Tibial artery (tissue), 4 donors: ENCODE measurements at regions not wholly inside any gene's neighbourhood (a gene's known extent, or its start where the extent isn't known, plus 50 kb on each side); places are given as distances from the start of the nearest gene placed in this dataset.
"Not testable (repeated sequence)": the region's sequence is repeated elsewhere in the genome, so short reads cannot be mapped to it uniquely, and the experiment has no call there.

Source experiments
- DNase-seq, 2 donors: peaks; one replicate each; pipeline ENCODE4 v3.0.0-alpha.2; 2019
- H3K27ac ChIP-seq, 2 donors: fragments of 200-600 bp; sonication (generic) in 1 of 2; 1 replicate in 1 of 2; 2 replicates in 1 of 2; pipeline ENCODE4 v1.5.1; 2018 to 2019; ENCODE audit warnings: mild to moderate bottlenecking in 1 of 2
- H3K27me3 ChIP-seq, 2 donors: fragments of 200-600 bp; sonication (generic) in 1 of 2; one replicate each; pipeline versions ENCODE4 v1.5.1 to v1.6.0; 2016 to 2019
- H3K36me3 ChIP-seq, 3 donors: fragments of 200-600 bp; sonication (generic) in 2 of 3; one replicate each; pipeline ENCODE4 v1.5.1; 2016 to 2019; ENCODE audit warnings: mild to moderate bottlenecking in 2 of 3
- H3K4me1 ChIP-seq, 4 donors: fragments of 200-600 bp; sonication (generic) in 2 of 4; 1 replicate in 3 of 4; 2 replicates in 1 of 4; pipeline ENCODE4 v1.5.1; 2016 to 2019
- H3K4me3 ChIP-seq, 2 donors: fragments of 200-600 bp; sonication (generic) in 1 of 2; 1 replicate in 1 of 2; 2 replicates in 1 of 2; pipeline ENCODE4 v1.5.1; 2018 to 2019; ENCODE audit warnings: mild to moderate bottlenecking in 2 of 2
- H3K9me3 ChIP-seq, 3 donors: fragments of 200-600 bp; sonication (generic) in 1 of 3; one replicate each; pipeline ENCODE4 v1.5.1; 2016 to 2019
- intact Hi-C: fragments of 100-400 bp; cut with DNase I; formaldehyde crosslinking; loops from one replicate; pipeline ENCODE4 v1.15.0; 2023; ENCODE audit warnings: low total_unique reads
- TF ChIP-seq, protein P1 (sequence below), 2 experiments: fragments of 200-600 bp in 1 of 2; fragments of 450-650 bp in 1 of 2; IDR thresholded peaks; one replicate each; pipeline ENCODE4 v1.5.1; 2017 to 2019; ENCODE audit warnings: antibody characterized with exemption in 2 of 2, mild to moderate bottlenecking in 1 of 2, moderate library complexity in 1 of 2

DNA sequence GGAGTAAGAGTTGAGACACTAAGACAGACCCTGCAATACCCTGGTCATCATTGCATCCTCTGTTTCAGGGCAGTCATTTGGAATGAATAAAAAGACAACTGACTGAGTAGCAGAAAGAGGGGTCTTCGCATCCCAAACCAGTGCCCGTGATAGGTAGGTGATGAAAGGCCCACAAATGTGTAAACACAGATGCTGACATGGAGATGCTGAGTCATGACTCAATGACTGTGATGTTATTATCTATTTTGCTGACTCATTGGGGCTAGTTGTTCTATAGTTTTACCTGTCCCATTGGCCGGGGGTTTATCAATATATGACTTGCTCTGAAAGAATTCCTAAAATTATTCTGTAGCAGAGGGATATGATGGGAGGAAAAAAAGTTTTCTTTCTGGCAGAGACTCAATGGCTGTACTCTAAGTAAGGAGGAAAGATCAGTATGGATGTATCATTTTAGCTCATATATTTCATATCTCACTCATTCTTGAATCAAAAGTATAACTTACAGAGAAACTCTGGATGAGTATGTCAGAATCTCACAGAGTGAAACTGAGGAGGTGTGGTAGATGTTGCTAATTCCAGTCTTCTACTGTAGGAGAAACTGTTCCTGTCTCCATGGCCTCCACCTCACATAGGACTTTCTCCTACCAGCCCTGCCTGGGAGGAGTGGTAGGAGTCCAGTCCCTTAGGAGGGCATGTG is 119.9 kb upstream of the PREP start:
- no peak for DNase-seq
- Histone ChIP-seq H3K9me3 (peaks cover 0 to 5% (median 0%) of the 10 kb centered on the region in 3 donors), H3K4me3 (no peak overlapping the region), H3K36me3 (no peaks in the 10 kb centered on the region), H3K4me1 (no peaks in the 10 kb centered on the region), H3K27me3 (no peaks in the 10 kb centered on the region), H3K27ac (no peak overlapping the region)
- TF ChIP-seq, protein P1, sequence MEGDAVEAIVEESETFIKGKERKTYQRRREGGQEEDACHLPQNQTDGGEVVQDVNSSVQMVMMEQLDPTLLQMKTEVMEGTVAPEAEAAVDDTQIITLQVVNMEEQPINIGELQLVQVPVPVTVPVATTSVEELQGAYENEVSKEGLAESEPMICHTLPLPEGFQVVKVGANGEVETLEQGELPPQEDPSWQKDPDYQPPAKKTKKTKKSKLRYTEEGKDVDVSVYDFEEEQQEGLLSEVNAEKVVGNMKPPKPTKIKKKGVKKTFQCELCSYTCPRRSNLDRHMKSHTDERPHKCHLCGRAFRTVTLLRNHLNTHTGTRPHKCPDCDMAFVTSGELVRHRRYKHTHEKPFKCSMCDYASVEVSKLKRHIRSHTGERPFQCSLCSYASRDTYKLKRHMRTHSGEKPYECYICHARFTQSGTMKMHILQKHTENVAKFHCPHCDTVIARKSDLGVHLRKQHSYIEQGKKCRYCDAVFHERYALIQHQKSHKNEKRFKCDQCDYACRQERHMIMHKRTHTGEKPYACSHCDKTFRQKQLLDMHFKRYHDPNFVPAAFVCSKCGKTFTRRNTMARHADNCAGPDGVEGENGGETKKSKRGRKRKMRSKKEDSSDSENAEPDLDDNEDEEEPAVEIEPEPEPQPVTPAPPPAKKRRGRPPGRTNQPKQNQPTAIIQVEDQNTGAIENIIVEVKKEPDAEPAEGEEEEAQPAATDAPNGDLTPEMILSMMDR (IDR thresholded peaks at IDR 0.05), result no peak
- intact Hi-C loops, result no loop called here

DNA sequence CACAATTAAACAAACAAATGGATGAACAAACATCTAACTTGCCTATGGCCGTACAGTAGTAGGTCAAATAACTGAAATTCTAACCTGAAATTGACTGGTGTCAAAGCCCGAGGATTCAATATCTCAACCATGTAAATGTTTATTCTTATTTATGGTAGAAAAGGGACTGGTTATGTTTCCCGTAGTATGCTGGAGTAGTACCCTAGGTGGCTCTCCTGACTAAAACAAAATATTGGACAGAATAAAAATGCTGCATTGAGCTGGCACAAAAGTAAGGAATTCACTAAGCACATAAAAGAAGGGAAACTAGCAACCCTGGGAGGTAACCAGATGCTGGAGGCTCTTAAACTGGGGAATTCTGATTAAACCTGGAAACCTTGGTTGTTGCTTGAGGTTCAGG is 117.1 kb upstream of the PREP start:
- H3K4me3 ChIP-seq, result no peak overlapping the region
- no peaks in the 10 kb centered on the region for H3K36me3 ChIP-seq
- intact Hi-C loops, result no loop called here
- no peak for DNase-seq
- peaks cover 0 to 3% of the 10 kb centered on the region in 2 donors for H3K27me3 ChIP-seq
- H3K27ac ChIP-seq, result no peak overlapping the region
- no peaks in the 10 kb centered on the region for H3K4me1 ChIP-seq
- TF ChIP-seq, protein P1 (IDR thresholded peaks at IDR 0.05), result no peak
- no peaks in the 10 kb centered on the region for H3K9me3 ChIP-seq

GRCh38 chr6:105518993-105519392 is 116.1 kb upstream of the PREP start:
- H3K36me3 ChIP-seq, DNase-seq, H3K4me3 ChIP-seq, H3K27ac ChIP-seq, H3K27me3 ChIP-seq, intact Hi-C loops, H3K9me3 ChIP-seq, H3K4me1 ChIP-seq: not testable (repeated sequence)

DNA sequence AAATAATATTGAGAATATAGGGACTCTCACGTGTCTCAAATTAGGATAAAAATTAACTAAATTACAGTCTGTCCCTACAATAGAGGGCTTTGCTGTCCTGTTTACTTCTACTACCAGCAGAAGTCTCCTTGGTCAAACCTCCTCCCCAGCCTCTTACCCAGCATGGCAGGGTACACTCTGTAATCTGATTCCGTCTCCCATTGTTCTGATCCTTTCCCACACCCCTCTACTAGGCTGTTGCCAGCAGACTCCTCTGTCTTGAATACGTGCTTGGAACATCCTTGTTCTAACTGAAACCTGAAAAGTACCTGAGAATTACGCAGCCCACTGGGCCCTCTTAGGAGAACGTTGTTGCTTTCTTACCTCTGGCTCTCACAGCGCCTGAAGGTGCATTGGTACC is 112.2 kb upstream of the PREP start:
- TF ChIP-seq, protein P1 (IDR thresholded peaks at IDR 0.05), result no peak
- intact Hi-C loops, result no loop called here

DNA sequence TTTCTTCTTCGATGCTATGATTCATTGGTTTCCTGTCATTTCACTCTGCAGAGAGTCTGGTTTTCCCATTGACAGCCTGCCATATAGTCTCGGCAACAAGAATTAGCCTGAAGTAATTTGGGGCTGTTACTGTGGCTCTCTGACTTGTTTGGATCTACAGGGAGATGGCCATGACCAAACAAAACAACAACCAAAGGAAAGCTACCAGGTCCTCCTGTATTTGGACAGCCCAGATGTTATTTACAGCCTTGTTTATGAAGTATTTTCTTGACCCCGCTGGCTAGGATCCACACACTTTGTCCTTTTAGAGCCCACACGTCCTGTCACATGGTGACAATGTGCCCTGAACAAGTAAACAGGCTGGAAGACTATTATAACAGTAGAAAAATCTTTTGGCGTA is 111.4 kb upstream of the PREP start:
- Histone ChIP-seq H3K36me3 (no peaks in the 10 kb centered on the region), H3K4me1 (no peaks in the 10 kb centered on the region), H3K9me3 (no peaks in the 10 kb centered on the region), H3K27me3 (peaks cover 0 to 3% of the 10 kb centered on the region in 2 donors), H3K27ac (no peak overlapping the region), H3K4me3 (no peak overlapping the region)
- DNase-seq, result no peak
- intact Hi-C loops, result no loop called here
- TF ChIP-seq, protein P1 (IDR thresholded peaks at IDR 0.05), result no peak

More for the DNA sequence above, 112.2 kb upstream of the PREP start:
- H3K4me1 ChIP-seq, result no peaks in the 10 kb centered on the region
- no peaks in the 10 kb centered on the region for H3K36me3 ChIP-seq
- H3K27ac ChIP-seq, result no peak overlapping the region
- H3K9me3 ChIP-seq, result no peaks in the 10 kb centered on the region
- no peak for DNase-seq
- no peak overlapping the region for H3K4me3 ChIP-seq
- peaks cover 0 to 3% of the 10 kb centered on the region in 2 donors for H3K27me3 ChIP-seq

- Histone ChIP-seq H3K36me3 (no peaks in the 10 kb centered on the region), H3K27ac (no peak overlapping the region), H3K27me3 (peaks cover 0 to 3% of the 10 kb centered on the region in 2 donors), H3K4me3 (no peak overlapping the region), H3K9me3 (no peaks in the 10 kb centered on the region), H3K4me1 (no peaks in the 10 kb centered on the region)
- intact Hi-C loops, result no loop called here
- TF ChIP-seq, protein P1 (IDR thresholded peaks at IDR 0.05), result no peak
- DNase-seq, result no peak
Observed at GRCh38 chr6:105511639-105512038, 108.8 kb upstream of the PREP start.
